ENCODE measurements at regions not wholly inside any gene's neighbourhood (a gene's known extent, or its start where the extent isn't known, plus 50 kb on each side); places are given as distances from the start of the nearest gene placed in this dataset.

DNA sequence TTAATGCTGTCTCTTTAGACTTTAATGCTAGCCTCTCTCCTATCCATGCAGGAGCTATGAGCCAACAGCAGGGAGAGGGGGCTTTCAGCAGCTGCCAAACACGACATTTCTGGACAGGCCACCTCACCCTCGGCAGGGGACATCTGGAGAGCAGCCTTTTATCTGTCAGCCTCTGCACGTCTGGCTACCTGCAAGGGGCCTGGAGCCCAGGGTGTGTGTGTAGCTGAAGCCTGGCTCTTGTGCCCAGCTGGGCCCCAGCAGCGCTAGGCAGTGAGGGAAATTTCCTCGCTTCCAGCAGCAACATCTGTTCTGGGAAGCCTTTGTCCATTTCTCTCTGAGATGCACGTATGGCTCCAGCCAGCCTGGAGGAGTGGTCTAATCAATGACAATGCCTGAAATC, 728.7 kb upstream of the ID2 start:
- H2BK20ac ChIP-seq (ENCODE audit: low read depth, low read length, poor library complexity, severe bottlenecking) = no peak overlapping the region
- no peak overlapping the region for H2AFZ ChIP-seq (ENCODE audit: low read length)
- no peak overlapping the region for H3K23ac ChIP-seq (ENCODE audit: insufficient read length, low read depth, low read length)
- no peak for TF ChIP-seq CTCF (conservative IDR thresholded peaks at IDR 0.05)
- H3K79me2 ChIP-seq (ENCODE audit: insufficient read depth, low read length) = no peaks in the 10 kb centered on the region
- H4K5ac ChIP-seq (ENCODE audit: insufficient read length, low read depth, low read length) = no peak overlapping the region
- peaks cover 12 to 16% of the 10 kb centered on the region in 2 experiments; a peak in 3 of 4 replicates for H3K4me1 Mint-ChIP-seq
- no CpG with 5 or more reads among the region's 6 CpGs for WGBS (ENCODE audit: extremely low coverage, insufficient read length, low lambda C conversion rate)
- H2BK12ac ChIP-seq (ENCODE audit: insufficient read length, low read depth, low read length) = no peak overlapping the region
- no peaks in the 10 kb centered on the region for H3K9me3 Mint-ChIP-seq
- no peak overlapping the region for H3K14ac ChIP-seq (ENCODE audit: insufficient read depth, low read length)
- no peak overlapping the region for H2BK120ac ChIP-seq (ENCODE audit: low read depth, low read length, poor library complexity, severe bottlenecking)
- H3K18ac ChIP-seq (ENCODE audit: insufficient read length, low read depth, low read length) = no peak overlapping the region
- no peak overlapping the region for H3K56ac ChIP-seq (ENCODE audit: insufficient read length, low read depth, low read length)
- no peak overlapping the region for H4K8ac ChIP-seq (replicated peaks; ENCODE audit: insufficient read length, low read depth, low read length)
- no peak overlapping the region for H3K27ac Mint-ChIP-seq
- H3K27me3 Mint-ChIP-seq (ENCODE audit: low read depth) = peaks cover 10% of the 10 kb centered on the region
- no peak for DNase-seq
- H3K23me2 ChIP-seq (ENCODE audit: insufficient read length, low read depth, low read length, poor library complexity, severe bottlenecking) = no peaks in the 10 kb centered on the region
- H3K9ac ChIP-seq (ENCODE audit: extremely low read depth, insufficient read length, low read length) = no peak overlapping the region
- H3K9me3 ChIP-seq (ENCODE audit: control insufficient read depth, low read depth, low read length) = no peaks in the 10 kb centered on the region
- no peak overlapping the region for H3K27ac ChIP-seq (ENCODE audit: insufficient read length, low read depth, low read length)
- no peaks in the 10 kb centered on the region for H3K79me1 ChIP-seq (ENCODE audit: insufficient read depth, low read depth, low read length, poor library complexity, severe bottlenecking)
- H3K27me3 ChIP-seq (ENCODE audit: insufficient read depth, low read length) = no peaks in the 10 kb centered on the region
- H3T11ph ChIP-seq (ENCODE audit: low read length) = no peak overlapping the region
- no peak overlapping the region for H3K4me2 ChIP-seq (ENCODE audit: insufficient read depth, insufficient read length, low read length)
- H3K36me3 Mint-ChIP-seq (ENCODE audit: insufficient read depth in 1 of 3, low read depth in 3 of 3) = no peaks in the 10 kb centered on the region
- no peak overlapping the region for H2AK5ac ChIP-seq (ENCODE audit: insufficient read length, low read length)
- H4K91ac ChIP-seq (ENCODE audit: insufficient read length, low read depth, low read length) = no peak overlapping the region
- H4K20me1 ChIP-seq (ENCODE audit: control insufficient read depth, insufficient read depth, insufficient read length) = no peaks in the 10 kb centered on the region
- no peaks in the 10 kb centered on the region for H3K4me1 ChIP-seq (ENCODE audit: insufficient read depth, low read length)
- no peak overlapping the region for H3K4ac ChIP-seq (ENCODE audit: low read depth, low read length)
- no peak overlapping the region for H2BK15ac ChIP-seq (ENCODE audit: low read depth, low read length)
- no peak overlapping the region for H3K4me3 Mint-ChIP-seq
- H2BK5ac ChIP-seq (ENCODE audit: insufficient read length, low read length) = no peak overlapping the region

Data from H9 (cell line).